Anterior cingulate cortex (tissue), 58 donors: ENCODE measurements at regions not wholly inside any gene's neighbourhood (a gene's known extent, or its start where the extent isn't known, plus 50 kb on each side); places are given as distances from the start of the nearest gene placed in this dataset.
A peak's percentile ranks its signal among the peaks of the same experiment; 100 is the strongest.
"Not testable (repeated sequence)": the region's sequence is repeated elsewhere in the genome, so short reads cannot be mapped to it uniquely, and the experiment has no call there.

Experiments
- DNase-seq, 58 donors: peaks; one replicate each; lab custom pipeline; 2025; lab: John Stamatoyannopoulos, UW

GRCh38 chr1:95297906-95298305 lies 63.9 kb downstream of the RWDD3 start:
- not testable (repeated sequence) for DNase-seq

- DNase-seq = no peak
Observed at GRCh38 chr1:95301091-95301490, 67.1 kb downstream of the RWDD3 start.

- no peak for DNase-seq
Observed at GRCh38 chr1:95301614-95302013, 67.6 kb downstream of the RWDD3 start.

GRCh38 chr1:95304803-95305202 lies 70.8 kb downstream of the RWDD3 start:
- no peak for DNase-seq

- no peak for DNase-seq
Observed at GRCh38 chr1:95308276-95309030, 74.4 kb downstream of the RWDD3 start.

- DNase-seq = peak in 21 of 58 donors; percentile 2 to 67 (median 18)
Observed at GRCh38 chr1:95309031-95309471, 75.0 kb downstream of the RWDD3 start.

- no peak for DNase-seq
Observed at GRCh38 chr1:95311014-95311413, 77.0 kb downstream of the RWDD3 start.

- no peak for DNase-seq
Observed at GRCh38 chr1:95311762-95312161, 77.8 kb downstream of the RWDD3 start.

GRCh38 chr1:95312181-95312580 lies 78.2 kb downstream of the RWDD3 start:
- DNase-seq = no peak

GRCh38 chr1:95313527-95313926 lies 79.5 kb downstream of the RWDD3 start:
- DNase-seq = no peak

- peak in 5 of 58 donors; percentile 6 to 13 (median 7) for DNase-seq
Observed at GRCh38 chr1:95321531-95321930, 87.5 kb downstream of the RWDD3 start.

GRCh38 chr1:95323123-95323522 lies 89.1 kb downstream of the RWDD3 start:
- peak in 12 of 58 donors; percentile 1 to 41 (median 9) for DNase-seq

GRCh38 chr1:95325349-95325748 lies 91.3 kb downstream of the RWDD3 start:
- DNase-seq = no peak

GRCh38 chr1:95326023-95326422 lies 92.0 kb downstream of the RWDD3 start:
- DNase-seq = no peak

- DNase-seq = no peak
Observed at GRCh38 chr1:95332754-95333153, 98.7 kb downstream of the RWDD3 start.

- DNase-seq = no peak
Observed at GRCh38 chr1:95339377-95339776, 105.4 kb downstream of the RWDD3 start.

- peak in 1 of 58 donors; percentile 19 for DNase-seq
Observed at GRCh38 chr1:95340061-95340460, 106.1 kb downstream of the RWDD3 start.

GRCh38 chr1:95352767-95353166 lies 118.8 kb downstream of the RWDD3 start:
- peak in 1 of 58 donors; percentile 29 for DNase-seq

- no peak for DNase-seq
Observed at GRCh38 chr1:95353194-95353593, 119.2 kb downstream of the RWDD3 start.

GRCh38 chr1:95364546-95364945 lies 130.5 kb downstream of the RWDD3 start:
- DNase-seq = no peak

GRCh38 chr1:95366498-95366897 lies 132.5 kb downstream of the RWDD3 start:
- DNase-seq = no peak

- DNase-seq = no peak
Observed at GRCh38 chr1:95368178-95368577, 134.2 kb downstream of the RWDD3 start.
